Vagina (tissue), 2 donors: ENCODE measurements at regions not wholly inside any gene's neighbourhood (a gene's known extent, or its start where the extent isn't known, plus 50 kb on each side); places are given as distances from the start of the nearest gene placed in this dataset.

Source experiments
- DNase-seq, 2 donors: peaks; one replicate each; pipeline ENCODE4 v3.0.0-alpha.2; 2017; ENCODE audit errors: extremely low spot score in 2 of 2
- H3K27ac ChIP-seq: fragments of 200-600 bp; sonication (generic); one replicate; pipeline ENCODE4 v1.5.1; 2019
- H3K27me3 ChIP-seq: fragments of 200-600 bp; sonication (generic); one replicate; pipeline ENCODE4 v1.5.1; 2019
- H3K36me3 ChIP-seq, 2 donors: fragments of 200-600 bp; sonication (generic); one replicate each; pipeline ENCODE4 v1.5.1; 2017 to 2019
- H3K4me1 ChIP-seq: fragments of 200-600 bp; sonication (generic); one replicate; pipeline ENCODE4 v1.5.1; 2019
- H3K4me3 ChIP-seq, 2 donors: fragments of 200-600 bp; sonication (generic); 1 replicate in 1 of 2; 2 replicates in 1 of 2; pipeline ENCODE4 v1.5.1; 2016 to 2019
- H3K9me3 ChIP-seq: fragments of 200-600 bp; sonication (generic); one replicate; pipeline ENCODE4 v1.5.1; 2019
- POLR2A ChIP-seq, 2 donors: fragments of 450-650 bp; IDR thresholded peaks; one replicate each; pipeline ENCODE4 v1.6.1; 2017; ENCODE audit warnings: antibody characterized with exemption in 2 of 2, mild to moderate bottlenecking in 2 of 2, moderate library complexity in 2 of 2
- POLR2AphosphoS5 ChIP-seq, 2 donors: sonication (generic); formaldehyde crosslinking; IDR thresholded peaks; one replicate each; pipeline ENCODE4 v1.9.0; 2017; ENCODE audit warnings: antibody characterized with exemption in 2 of 2, mild to moderate bottlenecking in 2 of 2, low read depth in 1 of 2; ENCODE audit not compliant: insufficient read depth in 1 of 2
- intact Hi-C: fragments of 100-400 bp; cut with DNase I; formaldehyde crosslinking; loops from one replicate; pipeline ENCODE4 v1.15.1; 2023
- TF ChIP-seq, protein P1 (sequence below), 3 experiments: fragments of 450-650 bp in 2 of 3; fragments of 200-600 bp in 1 of 3; sonication (generic) in 1 of 3; IDR thresholded peaks; one replicate each; pipeline ENCODE4 v1.5.1; 2017 to 2019; ENCODE audit warnings: antibody characterized with exemption in 3 of 3, mild to moderate bottlenecking in 2 of 3, moderate library complexity in 2 of 3

DNA sequence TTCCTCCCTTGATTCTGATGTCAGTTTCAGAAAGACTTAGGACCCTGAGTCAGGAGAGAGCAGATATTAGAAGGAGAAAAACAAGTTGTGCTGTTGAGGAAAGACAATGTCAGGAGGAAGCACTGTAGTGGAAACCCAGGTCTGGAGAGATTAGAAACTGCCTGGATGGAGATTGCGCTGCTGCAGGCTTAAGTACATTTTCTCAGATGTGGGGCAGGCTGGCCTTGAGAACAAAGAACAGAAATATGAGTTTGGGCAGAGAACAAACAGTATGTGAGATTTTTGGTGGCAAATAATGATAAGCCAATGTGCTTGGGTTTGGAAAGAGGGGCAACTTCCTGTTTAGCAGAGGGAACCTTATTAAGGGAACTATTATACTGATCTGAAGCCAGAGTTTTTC is 74.3 kb upstream of the PRMT8 start:
- intact Hi-C loops: no loop called here
- H3K27me3 ChIP-seq: no peaks in the 10 kb centered on the region
- H3K36me3 ChIP-seq: no peaks in the 10 kb centered on the region
- H3K27ac ChIP-seq: no peak overlapping the region
- no peaks in the 10 kb centered on the region for H3K4me1 ChIP-seq
- H3K9me3 ChIP-seq: no peaks in the 10 kb centered on the region
- no peak for DNase-seq
- H3K4me3 ChIP-seq: no peak overlapping the region
- TF ChIP-seq POLR2AphosphoS5 (IDR thresholded peaks at IDR 0.05; ENCODE audit: insufficient read depth in 1 of 2, low read depth in 1 of 2): no peak
- TF ChIP-seq, protein P1, sequence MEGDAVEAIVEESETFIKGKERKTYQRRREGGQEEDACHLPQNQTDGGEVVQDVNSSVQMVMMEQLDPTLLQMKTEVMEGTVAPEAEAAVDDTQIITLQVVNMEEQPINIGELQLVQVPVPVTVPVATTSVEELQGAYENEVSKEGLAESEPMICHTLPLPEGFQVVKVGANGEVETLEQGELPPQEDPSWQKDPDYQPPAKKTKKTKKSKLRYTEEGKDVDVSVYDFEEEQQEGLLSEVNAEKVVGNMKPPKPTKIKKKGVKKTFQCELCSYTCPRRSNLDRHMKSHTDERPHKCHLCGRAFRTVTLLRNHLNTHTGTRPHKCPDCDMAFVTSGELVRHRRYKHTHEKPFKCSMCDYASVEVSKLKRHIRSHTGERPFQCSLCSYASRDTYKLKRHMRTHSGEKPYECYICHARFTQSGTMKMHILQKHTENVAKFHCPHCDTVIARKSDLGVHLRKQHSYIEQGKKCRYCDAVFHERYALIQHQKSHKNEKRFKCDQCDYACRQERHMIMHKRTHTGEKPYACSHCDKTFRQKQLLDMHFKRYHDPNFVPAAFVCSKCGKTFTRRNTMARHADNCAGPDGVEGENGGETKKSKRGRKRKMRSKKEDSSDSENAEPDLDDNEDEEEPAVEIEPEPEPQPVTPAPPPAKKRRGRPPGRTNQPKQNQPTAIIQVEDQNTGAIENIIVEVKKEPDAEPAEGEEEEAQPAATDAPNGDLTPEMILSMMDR (IDR thresholded peaks at IDR 0.05): no peak
- TF ChIP-seq POLR2A (IDR thresholded peaks at IDR 0.05): no peak

- DNase-seq: no peak
- Histone ChIP-seq H3K36me3 (no peaks in the 10 kb centered on the region), H3K4me3 (no peak overlapping the region), H3K27me3 (no peaks in the 10 kb centered on the region), H3K27ac (no peak overlapping the region), H3K4me1 (no peaks in the 10 kb centered on the region), H3K9me3 (no peaks in the 10 kb centered on the region)
- TF ChIP-seq POLR2A (IDR thresholded peaks at IDR 0.05) (no peak), POLR2AphosphoS5 (IDR thresholded peaks at IDR 0.05; ENCODE audit: insufficient read depth in 1 of 2, low read depth in 1 of 2) (no peak)
- TF ChIP-seq, protein P1 (IDR thresholded peaks at IDR 0.05): no peak
- intact Hi-C loops: no loop called here
Observed at GRCh38 chr12:3417113-3417512, 73.9 kb upstream of the PRMT8 start.

DNA sequence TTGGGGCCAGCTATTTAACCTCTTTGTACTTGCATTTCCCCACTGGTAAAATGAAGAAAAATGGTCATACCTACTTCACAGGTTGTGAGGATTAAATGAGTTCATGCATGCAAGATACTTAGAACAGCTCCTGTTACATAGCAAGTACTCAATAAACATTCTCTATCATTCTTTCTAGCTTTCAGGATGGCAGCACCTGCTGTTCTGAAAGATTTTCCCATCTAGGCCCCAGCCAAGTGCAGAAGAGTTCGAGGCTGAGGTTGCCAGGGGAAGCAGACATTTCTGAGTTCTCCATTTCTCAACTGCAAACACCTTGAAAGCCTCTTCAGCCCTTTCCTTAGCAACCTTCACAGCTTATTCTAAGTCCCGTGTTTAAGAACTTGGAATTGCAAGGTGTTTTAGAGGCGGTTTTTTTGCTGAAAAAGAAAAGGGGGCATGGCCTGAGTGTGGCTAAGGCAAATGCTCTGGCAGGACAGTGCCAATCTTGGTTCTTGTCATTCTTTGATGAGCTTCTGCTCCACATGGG is 73.0 kb upstream of the PRMT8 start:
- H3K27me3 ChIP-seq: no peaks in the 10 kb centered on the region
- intact Hi-C loops: no loop called here
- H3K4me1 ChIP-seq: no peaks in the 10 kb centered on the region
- H3K27ac ChIP-seq: no peak overlapping the region
- TF ChIP-seq POLR2A (IDR thresholded peaks at IDR 0.05) (no peak), POLR2AphosphoS5 (IDR thresholded peaks at IDR 0.05; ENCODE audit: insufficient read depth in 1 of 2, low read depth in 1 of 2) (no peak)
- TF ChIP-seq, protein P1 (IDR thresholded peaks at IDR 0.05): no peak
- no peak overlapping the region for H3K4me3 ChIP-seq
- no peak for DNase-seq
- H3K36me3 ChIP-seq: no peaks in the 10 kb centered on the region
- no peaks in the 10 kb centered on the region for H3K9me3 ChIP-seq

DNA sequence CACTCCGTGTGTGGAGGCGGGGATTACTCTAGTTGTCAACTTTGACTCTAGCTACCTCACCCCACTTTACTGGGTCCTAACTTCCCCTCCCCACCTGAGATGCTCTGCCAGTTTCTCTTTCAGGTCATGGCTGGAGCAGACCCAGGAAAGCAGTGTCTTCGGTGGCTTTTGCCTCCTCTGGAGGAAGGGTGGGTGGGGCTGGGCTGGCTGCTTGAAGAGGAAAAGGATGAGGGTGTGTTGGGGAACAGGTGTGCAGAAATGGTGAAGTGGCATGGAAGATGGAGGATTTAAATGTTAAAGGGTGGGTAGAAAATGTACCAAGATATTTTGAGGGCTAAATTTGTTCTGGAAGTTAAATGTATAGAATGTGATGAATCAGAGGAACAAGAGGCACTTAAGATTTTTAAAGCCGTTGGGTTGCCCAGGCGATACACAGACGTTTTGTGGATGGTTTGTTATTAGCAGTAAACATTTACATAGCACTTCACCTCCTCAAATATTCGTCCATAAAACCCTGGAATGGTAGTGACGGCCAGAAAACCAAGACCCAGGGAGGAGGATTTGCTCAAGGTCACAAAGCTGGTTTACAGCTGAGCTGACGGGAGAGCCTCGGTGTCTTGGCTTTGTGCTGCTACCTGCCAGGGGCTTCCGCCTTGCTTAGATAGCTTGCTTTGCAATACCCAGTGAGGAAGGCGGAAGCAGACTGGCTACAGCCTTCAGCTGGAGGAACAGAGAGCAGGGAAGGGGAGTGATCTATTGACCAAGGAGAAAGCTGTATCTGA is 72.2 kb upstream of the PRMT8 start:
- H3K27me3 ChIP-seq: no peaks in the 10 kb centered on the region
- H3K9me3 ChIP-seq: no peaks in the 10 kb centered on the region
- DNase-seq: no peak
- no peak overlapping the region for H3K27ac ChIP-seq
- H3K4me1 ChIP-seq: no peaks in the 10 kb centered on the region
- TF ChIP-seq POLR2AphosphoS5 (IDR thresholded peaks at IDR 0.05; ENCODE audit: insufficient read depth in 1 of 2, low read depth in 1 of 2) (no peak), POLR2A (IDR thresholded peaks at IDR 0.05) (no peak)
- TF ChIP-seq, protein P1 (IDR thresholded peaks at IDR 0.05): no peak
- intact Hi-C loops: no loop called here
- H3K4me3 ChIP-seq: no peak overlapping the region
- no peaks in the 10 kb centered on the region for H3K36me3 ChIP-seq

DNA sequence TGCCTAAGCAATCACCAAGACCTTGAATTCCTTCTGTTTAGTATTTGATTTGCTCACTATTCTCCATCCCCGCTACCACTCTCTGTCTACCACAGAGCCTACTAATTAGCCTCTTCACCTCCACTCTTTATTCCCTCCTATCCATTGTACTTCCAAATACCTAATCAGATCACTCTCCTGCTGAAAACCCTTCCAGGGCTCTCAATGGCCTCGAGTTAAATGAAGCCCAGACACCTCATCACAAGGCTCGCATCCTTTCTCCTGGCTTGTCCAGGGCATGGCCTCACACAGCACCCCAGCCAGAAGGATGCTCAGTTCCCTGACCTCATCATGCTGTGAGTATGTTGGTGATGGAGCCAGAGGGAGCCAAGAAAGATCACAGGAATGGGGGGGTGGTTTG is 71.4 kb upstream of the PRMT8 start:
- Histone ChIP-seq H3K9me3 (no peaks in the 10 kb centered on the region), H3K27ac (no peak overlapping the region), H3K36me3 (no peaks in the 10 kb centered on the region), H3K4me3 (no peak overlapping the region), H3K4me1 (no peaks in the 10 kb centered on the region), H3K27me3 (no peaks in the 10 kb centered on the region)
- intact Hi-C loops: no loop called here
- DNase-seq: no peak
- TF ChIP-seq, protein P1 (IDR thresholded peaks at IDR 0.05): no peak
